ENCODE measurements at regions not wholly inside any gene's neighbourhood (a gene's known extent, or its start where the extent isn't known, plus 50 kb on each side); places are given as distances from the start of the nearest gene placed in this dataset.

DNA sequence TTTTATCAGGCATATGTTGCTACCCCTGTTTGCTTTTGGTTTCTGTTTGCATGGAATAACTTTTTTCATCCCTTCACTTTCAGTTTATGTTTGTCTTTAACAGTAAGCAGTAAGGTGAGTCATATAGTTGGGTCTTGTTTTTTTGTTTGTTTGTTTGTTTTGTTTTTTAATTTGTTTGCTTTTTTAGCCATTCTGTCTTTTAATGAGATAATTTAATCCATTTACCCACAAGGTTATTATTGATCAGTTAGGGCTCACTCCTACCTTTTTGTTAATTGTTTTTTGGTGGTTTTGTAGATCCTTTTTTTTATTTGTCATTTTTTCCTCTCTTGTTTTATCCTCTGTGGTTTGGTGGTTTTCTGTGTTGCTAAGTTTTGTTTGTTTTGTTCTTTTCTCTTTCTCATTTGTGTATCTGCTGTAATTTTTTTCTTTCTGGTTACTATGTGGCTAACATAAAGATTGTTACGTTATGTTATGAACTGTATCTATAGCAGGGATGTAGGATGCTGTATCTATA lies 379.5 kb upstream of the MAD2L1 start:
- H3K9me2 ChIP-seq (replicated peaks; ENCODE audit: low read depth, low read length), result no peaks in the 10 kb centered on the region
- H3K36me3 ChIP-seq (ENCODE audit: insufficient read depth, low read length), result no peaks in the 10 kb centered on the region
- no peaks in the 10 kb centered on the region for H3K9me3 ChIP-seq (ENCODE audit: insufficient read depth, low read depth, low read length)
- H3K9ac ChIP-seq (ENCODE audit: low read depth, low read length, poor library complexity, severe bottlenecking), result no peak overlapping the region
- H3K4me3 ChIP-seq (ENCODE audit: low read length, poor library complexity, severe bottlenecking), result no peak overlapping the region
- TF ChIP-seq, protein P1, sequence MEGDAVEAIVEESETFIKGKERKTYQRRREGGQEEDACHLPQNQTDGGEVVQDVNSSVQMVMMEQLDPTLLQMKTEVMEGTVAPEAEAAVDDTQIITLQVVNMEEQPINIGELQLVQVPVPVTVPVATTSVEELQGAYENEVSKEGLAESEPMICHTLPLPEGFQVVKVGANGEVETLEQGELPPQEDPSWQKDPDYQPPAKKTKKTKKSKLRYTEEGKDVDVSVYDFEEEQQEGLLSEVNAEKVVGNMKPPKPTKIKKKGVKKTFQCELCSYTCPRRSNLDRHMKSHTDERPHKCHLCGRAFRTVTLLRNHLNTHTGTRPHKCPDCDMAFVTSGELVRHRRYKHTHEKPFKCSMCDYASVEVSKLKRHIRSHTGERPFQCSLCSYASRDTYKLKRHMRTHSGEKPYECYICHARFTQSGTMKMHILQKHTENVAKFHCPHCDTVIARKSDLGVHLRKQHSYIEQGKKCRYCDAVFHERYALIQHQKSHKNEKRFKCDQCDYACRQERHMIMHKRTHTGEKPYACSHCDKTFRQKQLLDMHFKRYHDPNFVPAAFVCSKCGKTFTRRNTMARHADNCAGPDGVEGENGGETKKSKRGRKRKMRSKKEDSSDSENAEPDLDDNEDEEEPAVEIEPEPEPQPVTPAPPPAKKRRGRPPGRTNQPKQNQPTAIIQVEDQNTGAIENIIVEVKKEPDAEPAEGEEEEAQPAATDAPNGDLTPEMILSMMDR (conservative IDR thresholded peaks at IDR 0.05; ENCODE audit: low read length), result no peak
- TF ChIP-seq EZH2phosphoT487 (IDR thresholded peaks at IDR 0.05; ENCODE audit: borderline replicate concordance), result no peak
- no peaks in the 10 kb centered on the region for H3F3A ChIP-seq (ENCODE audit: low read depth)
- H3K4me2 ChIP-seq (ENCODE audit: low read depth, low read length, poor library complexity, severe bottlenecking), result no peak overlapping the region
- no peaks in the 10 kb centered on the region for H3K27me3 ChIP-seq (ENCODE audit: insufficient read depth, low read length, poor library complexity, severe bottlenecking)
- H3K4me1 ChIP-seq (ENCODE audit: insufficient read depth, low read length, poor library complexity, severe bottlenecking), result no peaks in the 10 kb centered on the region
- H3K79me2 ChIP-seq (ENCODE audit: insufficient read depth, low read length), result no peaks in the 10 kb centered on the region
- no peak overlapping the region for H2AFZ ChIP-seq (ENCODE audit: low read length)
- no peaks in the 10 kb centered on the region for H4K20me1 ChIP-seq (ENCODE audit: insufficient read depth, low read length, poor library complexity, severe bottlenecking)

DNA sequence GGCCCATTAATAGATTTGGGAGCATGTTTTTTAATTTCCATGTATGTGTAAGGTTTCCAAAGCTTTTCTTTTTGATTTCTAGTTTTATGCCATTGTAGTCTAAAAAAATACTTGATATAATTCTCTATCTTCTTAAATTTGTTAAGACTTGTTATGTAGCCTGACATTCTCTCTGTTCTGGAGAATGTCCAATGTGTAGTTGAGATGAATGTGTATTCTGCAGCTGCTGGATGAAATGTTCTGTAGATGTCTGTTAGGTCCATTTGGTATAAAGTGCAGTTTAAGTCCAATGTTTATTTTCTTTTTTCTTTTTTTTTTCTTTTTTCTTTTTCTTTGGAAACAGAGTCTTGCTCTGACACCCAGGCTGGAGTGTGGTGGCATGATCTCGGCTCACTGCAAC lies 378.5 kb upstream of the MAD2L1 start:
- Histone ChIP-seq H3K4me1 (ENCODE audit: insufficient read depth, low read length, poor library complexity, severe bottlenecking) (no peaks in the 10 kb centered on the region), H3K79me2 (ENCODE audit: insufficient read depth, low read length) (no peaks in the 10 kb centered on the region), H3K9ac (ENCODE audit: low read depth, low read length, poor library complexity, severe bottlenecking) (no peak overlapping the region), H4K20me1 (ENCODE audit: insufficient read depth, low read length, poor library complexity, severe bottlenecking) (no peaks in the 10 kb centered on the region), H2AFZ (ENCODE audit: low read length) (no peak overlapping the region), H3K4me2 (ENCODE audit: low read depth, low read length, poor library complexity, severe bottlenecking) (no peak overlapping the region), H3K36me3 (ENCODE audit: insufficient read depth, low read length) (no peaks in the 10 kb centered on the region), H3F3A (ENCODE audit: low read depth) (no peaks in the 10 kb centered on the region), H3K27me3 (ENCODE audit: insufficient read depth, low read length, poor library complexity, severe bottlenecking) (no peaks in the 10 kb centered on the region), H3K4me3 (ENCODE audit: low read length, poor library complexity, severe bottlenecking) (no peak overlapping the region), H3K9me3 (ENCODE audit: insufficient read depth, low read depth, low read length) (no peaks in the 10 kb centered on the region), H3K9me2 (replicated peaks; ENCODE audit: low read depth, low read length) (no peaks in the 10 kb centered on the region)
- TF ChIP-seq EZH2phosphoT487 (IDR thresholded peaks at IDR 0.05; ENCODE audit: borderline replicate concordance), result no peak

DNA sequence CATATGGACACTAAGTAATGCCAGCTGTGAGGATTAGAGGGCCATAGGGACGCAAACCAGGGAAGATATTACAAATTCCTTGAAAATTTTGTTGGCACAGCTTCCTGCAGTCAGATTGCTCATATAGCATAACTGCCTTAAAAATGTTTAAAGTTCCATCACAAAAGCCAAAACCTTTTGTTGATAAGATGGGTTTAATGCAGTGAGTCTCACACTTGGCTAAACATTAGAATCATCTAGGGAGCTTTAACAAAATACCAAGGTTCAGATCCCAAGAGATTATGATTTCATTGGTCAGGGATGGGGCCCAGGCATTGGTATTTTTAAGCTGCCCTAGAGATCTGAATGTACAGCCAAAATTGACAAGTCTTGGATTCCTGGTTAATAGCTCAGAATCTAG lies 376.5 kb upstream of the MAD2L1 start:
- Histone ChIP-seq H3F3A (ENCODE audit: low read depth) (no peaks in the 10 kb centered on the region), H3K9me3 (ENCODE audit: insufficient read depth, low read depth, low read length) (no peaks in the 10 kb centered on the region), H3K9ac (ENCODE audit: low read depth, low read length, poor library complexity, severe bottlenecking) (no peak overlapping the region), H3K4me3 (ENCODE audit: low read length, poor library complexity, severe bottlenecking) (no peak overlapping the region), H3K9me2 (replicated peaks; ENCODE audit: low read depth, low read length) (no peaks in the 10 kb centered on the region), H2AFZ (ENCODE audit: low read length) (no peak overlapping the region), H4K20me1 (ENCODE audit: insufficient read depth, low read length, poor library complexity, severe bottlenecking) (no peaks in the 10 kb centered on the region), H3K79me2 (ENCODE audit: insufficient read depth, low read length) (no peaks in the 10 kb centered on the region), H3K4me1 (ENCODE audit: insufficient read depth, low read length, poor library complexity, severe bottlenecking) (no peaks in the 10 kb centered on the region), H3K36me3 (ENCODE audit: insufficient read depth, low read length) (no peaks in the 10 kb centered on the region), H3K4me2 (ENCODE audit: low read depth, low read length, poor library complexity, severe bottlenecking) (no peak overlapping the region), H3K27me3 (ENCODE audit: insufficient read depth, low read length, poor library complexity, severe bottlenecking) (no peaks in the 10 kb centered on the region)
- TF ChIP-seq, protein P1 (conservative IDR thresholded peaks at IDR 0.05; ENCODE audit: low read length), result no peak
- TF ChIP-seq EZH2phosphoT487 (IDR thresholded peaks at IDR 0.05; ENCODE audit: borderline replicate concordance), result no peak

DNA sequence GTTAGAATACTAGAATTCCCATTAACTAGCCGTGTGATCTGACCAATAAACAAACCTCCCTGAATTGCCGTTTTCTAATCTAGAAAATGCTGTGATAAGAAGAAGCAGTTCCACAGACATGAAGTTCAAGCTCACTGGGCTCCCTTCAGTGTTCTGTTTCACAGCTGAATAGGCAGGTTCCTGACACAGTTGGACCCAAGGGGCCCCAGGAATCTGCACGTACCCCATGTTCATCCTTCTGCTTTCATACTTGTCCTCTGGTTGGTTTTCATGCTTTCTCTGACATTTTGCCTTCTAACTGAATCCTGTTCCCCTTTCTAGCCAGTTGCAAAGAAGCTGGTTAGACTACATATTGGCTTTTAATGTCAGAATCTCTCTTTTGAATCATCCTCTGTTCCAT lies 374.1 kb upstream of the MAD2L1 start:
- H2AFZ ChIP-seq (ENCODE audit: low read length), result no peak overlapping the region
- TF ChIP-seq, protein P1 (conservative IDR thresholded peaks at IDR 0.05; ENCODE audit: low read length), result no peak
- TF ChIP-seq EZH2phosphoT487 (IDR thresholded peaks at IDR 0.05; ENCODE audit: borderline replicate concordance), result no peak
- no peaks in the 10 kb centered on the region for H3K36me3 ChIP-seq (ENCODE audit: insufficient read depth, low read length)
- H4K20me1 ChIP-seq (ENCODE audit: insufficient read depth, low read length, poor library complexity, severe bottlenecking), result no peaks in the 10 kb centered on the region
- H3F3A ChIP-seq (ENCODE audit: low read depth), result no peaks in the 10 kb centered on the region
- no peaks in the 10 kb centered on the region for H3K9me3 ChIP-seq (ENCODE audit: insufficient read depth, low read depth, low read length)
- H3K9ac ChIP-seq (ENCODE audit: low read depth, low read length, poor library complexity, severe bottlenecking), result no peak overlapping the region
- no peak overlapping the region for H3K4me2 ChIP-seq (ENCODE audit: low read depth, low read length, poor library complexity, severe bottlenecking)
- no peaks in the 10 kb centered on the region for H3K27me3 ChIP-seq (ENCODE audit: insufficient read depth, low read length, poor library complexity, severe bottlenecking)
- no peaks in the 10 kb centered on the region for H3K4me1 ChIP-seq (ENCODE audit: insufficient read depth, low read length, poor library complexity, severe bottlenecking)
- H3K4me3 ChIP-seq (ENCODE audit: low read length, poor library complexity, severe bottlenecking), result no peak overlapping the region
- H3K9me2 ChIP-seq (replicated peaks; ENCODE audit: low read depth, low read length), result no peaks in the 10 kb centered on the region
- no peaks in the 10 kb centered on the region for H3K79me2 ChIP-seq (ENCODE audit: insufficient read depth, low read length)

Measured in Loucy (cell line).